Keratinocyte (primary cell): ENCODE measurements at regions not wholly inside any gene's neighbourhood (a gene's known extent, or its start where the extent isn't known, plus 50 kb on each side); places are given as distances from the start of the nearest gene placed in this dataset.

Experiments
- EZH2 ChIP-seq: IDR thresholded peaks from one replicate; pipeline ENCODE4 v1.6.1; 2012; ENCODE audit warnings: inconsistent platforms, mild to moderate bottlenecking, low read length, moderate library complexity
- TF ChIP-seq, protein P1 (sequence below), 3 experiments: IDR thresholded peaks in 1 of 3; conservative IDR thresholded peaks in 1 of 3; optimal IDR thresholded peaks in 1 of 3; 2 replicates in 2 of 3; 3 replicates in 1 of 3; pipeline versions ENCODE3 to v1.5.1; 2011; ENCODE audit warnings: low read length in 3 of 3, mild to moderate bottlenecking in 3 of 3, moderate library complexity in 2 of 3, control low read depth in 1 of 3, inconsistent platforms in 1 of 3; ENCODE audit not compliant: insufficient read depth in 2 of 3; ENCODE audit errors: extremely low read depth in 1 of 3

DNA sequence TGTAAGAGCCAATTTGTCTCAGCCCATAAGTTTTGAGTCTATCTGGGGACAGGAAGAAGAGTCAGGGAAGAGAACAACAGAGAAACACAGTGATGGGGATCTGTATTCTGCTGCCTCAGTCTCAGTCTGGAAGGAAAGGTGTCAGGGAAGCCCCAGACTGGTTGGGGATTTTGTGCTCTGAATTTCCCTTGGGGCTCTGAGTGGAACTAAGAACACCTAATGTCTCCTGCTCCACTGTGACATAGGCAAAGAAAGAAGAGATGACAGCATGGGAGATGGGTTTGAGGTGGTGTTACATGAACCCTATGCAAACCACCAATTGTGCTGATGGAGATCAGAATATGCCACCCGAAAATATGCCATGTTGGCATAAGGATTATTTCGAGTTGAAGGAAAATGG, 139.5 kb upstream of the MYLIP start:
- TF ChIP-seq, protein P1, sequence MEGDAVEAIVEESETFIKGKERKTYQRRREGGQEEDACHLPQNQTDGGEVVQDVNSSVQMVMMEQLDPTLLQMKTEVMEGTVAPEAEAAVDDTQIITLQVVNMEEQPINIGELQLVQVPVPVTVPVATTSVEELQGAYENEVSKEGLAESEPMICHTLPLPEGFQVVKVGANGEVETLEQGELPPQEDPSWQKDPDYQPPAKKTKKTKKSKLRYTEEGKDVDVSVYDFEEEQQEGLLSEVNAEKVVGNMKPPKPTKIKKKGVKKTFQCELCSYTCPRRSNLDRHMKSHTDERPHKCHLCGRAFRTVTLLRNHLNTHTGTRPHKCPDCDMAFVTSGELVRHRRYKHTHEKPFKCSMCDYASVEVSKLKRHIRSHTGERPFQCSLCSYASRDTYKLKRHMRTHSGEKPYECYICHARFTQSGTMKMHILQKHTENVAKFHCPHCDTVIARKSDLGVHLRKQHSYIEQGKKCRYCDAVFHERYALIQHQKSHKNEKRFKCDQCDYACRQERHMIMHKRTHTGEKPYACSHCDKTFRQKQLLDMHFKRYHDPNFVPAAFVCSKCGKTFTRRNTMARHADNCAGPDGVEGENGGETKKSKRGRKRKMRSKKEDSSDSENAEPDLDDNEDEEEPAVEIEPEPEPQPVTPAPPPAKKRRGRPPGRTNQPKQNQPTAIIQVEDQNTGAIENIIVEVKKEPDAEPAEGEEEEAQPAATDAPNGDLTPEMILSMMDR (optimal IDR thresholded peaks at IDR 0.05 in 1 of 3, IDR thresholded peaks at IDR 0.05 in 1 of 3, conservative IDR thresholded peaks at IDR 0.05 in 1 of 3; ENCODE audit: extremely low read depth in 1 of 3, insufficient read depth in 2 of 3, low read length in 3 of 3): no peak
- TF ChIP-seq EZH2: no peak
